ENCODE measurements at regions not wholly inside any gene's neighbourhood (a gene's known extent, or its start where the extent isn't known, plus 50 kb on each side); places are given as distances from the start of the nearest gene placed in this dataset.

DNA sequence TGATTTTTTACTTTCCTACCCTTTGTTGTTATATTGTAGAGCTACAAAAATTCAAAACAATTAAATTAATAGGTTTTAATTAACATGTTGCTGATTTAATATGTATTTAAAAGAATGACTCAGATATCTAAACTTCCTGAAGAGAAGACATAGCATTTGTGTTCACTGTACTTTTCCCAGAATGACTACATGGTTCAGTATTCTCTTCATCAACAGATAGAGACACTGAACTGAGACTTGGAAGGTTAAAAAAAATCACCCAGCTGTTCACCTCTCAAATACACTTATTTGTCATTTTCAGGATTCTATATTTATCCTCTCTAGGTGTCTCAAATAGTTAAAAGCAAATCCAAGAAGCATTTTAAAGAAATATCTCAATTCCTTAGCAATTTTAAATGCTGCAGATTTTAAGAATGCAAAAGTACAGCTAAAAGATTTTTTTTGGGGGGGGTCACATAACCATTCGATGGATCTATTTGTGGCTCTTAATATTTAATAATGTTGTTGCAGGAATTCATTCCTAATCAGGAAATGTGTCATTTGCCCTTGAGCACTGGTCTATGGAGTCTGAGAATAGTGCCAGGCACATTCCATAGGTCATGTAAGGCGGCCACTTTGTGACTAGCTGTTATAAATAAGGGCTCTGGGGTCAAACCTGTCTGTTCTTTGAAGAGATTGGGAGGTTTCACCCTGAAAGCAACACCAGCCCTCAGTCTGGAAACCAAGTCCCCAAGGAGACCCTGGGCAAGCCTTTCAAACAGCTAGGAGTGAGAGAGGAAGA is 463.1 kb downstream of the NR2F1-AS1 start:
- Histone ChIP-seq H3K27me3 (no peaks in the 10 kb centered on the region), H3K27ac (no peak overlapping the region), H3K4me3 (no peak overlapping the region), H3K9me3 (no peaks in the 10 kb centered on the region), H3K4me1 (no peaks in the 10 kb centered on the region), H3K36me3 (no peaks in the 10 kb centered on the region)
- DNase-seq, result no peak
- TF ChIP-seq, protein P1, sequence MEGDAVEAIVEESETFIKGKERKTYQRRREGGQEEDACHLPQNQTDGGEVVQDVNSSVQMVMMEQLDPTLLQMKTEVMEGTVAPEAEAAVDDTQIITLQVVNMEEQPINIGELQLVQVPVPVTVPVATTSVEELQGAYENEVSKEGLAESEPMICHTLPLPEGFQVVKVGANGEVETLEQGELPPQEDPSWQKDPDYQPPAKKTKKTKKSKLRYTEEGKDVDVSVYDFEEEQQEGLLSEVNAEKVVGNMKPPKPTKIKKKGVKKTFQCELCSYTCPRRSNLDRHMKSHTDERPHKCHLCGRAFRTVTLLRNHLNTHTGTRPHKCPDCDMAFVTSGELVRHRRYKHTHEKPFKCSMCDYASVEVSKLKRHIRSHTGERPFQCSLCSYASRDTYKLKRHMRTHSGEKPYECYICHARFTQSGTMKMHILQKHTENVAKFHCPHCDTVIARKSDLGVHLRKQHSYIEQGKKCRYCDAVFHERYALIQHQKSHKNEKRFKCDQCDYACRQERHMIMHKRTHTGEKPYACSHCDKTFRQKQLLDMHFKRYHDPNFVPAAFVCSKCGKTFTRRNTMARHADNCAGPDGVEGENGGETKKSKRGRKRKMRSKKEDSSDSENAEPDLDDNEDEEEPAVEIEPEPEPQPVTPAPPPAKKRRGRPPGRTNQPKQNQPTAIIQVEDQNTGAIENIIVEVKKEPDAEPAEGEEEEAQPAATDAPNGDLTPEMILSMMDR (IDR thresholded peaks at IDR 0.05), result no peak
- intact Hi-C loops (cut with DNase I; ENCODE audit: low total_unique reads), result no loop called here

DNA sequence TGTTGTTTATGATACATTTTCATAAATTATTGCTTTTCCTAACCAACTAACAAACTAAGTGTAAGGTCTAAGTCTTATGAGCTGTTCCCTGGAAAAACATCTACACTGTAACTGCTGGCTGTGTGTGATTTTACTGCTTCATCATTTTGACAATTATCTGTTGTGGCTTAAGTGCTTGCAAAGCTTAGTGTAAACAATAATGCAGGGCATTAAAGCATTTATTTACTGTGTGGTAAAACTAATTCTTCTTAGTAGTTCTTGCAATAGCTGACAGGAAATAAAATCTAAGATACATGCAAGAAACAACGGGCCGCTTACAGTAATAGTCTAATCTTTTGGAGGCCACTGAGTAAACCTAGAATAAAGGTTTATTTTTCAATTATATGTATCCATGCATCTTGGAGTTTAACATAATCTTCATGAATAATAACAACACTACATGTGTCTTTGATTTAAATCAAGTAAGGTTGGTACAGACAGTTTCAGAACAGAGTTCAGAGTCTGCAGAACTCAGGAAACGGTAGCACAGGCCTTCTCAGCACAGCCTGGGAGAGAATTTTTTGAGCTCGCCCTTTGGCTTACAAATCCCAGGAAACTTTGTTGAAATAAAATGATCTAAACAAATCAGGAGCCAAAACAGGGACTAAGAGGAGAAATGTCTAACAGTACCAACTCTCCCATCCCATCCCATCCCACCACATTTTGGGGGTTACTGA is 473.1 kb downstream of the NR2F1-AS1 start:
- Histone ChIP-seq H3K4me3 (no peak overlapping the region), H3K27me3 (no peaks in the 10 kb centered on the region), H3K9me3 (no peaks in the 10 kb centered on the region), H3K27ac (no peak overlapping the region), H3K4me1 (no peaks in the 10 kb centered on the region), H3K36me3 (no peaks in the 10 kb centered on the region)
- no peak for DNase-seq
- TF ChIP-seq, protein P1 (IDR thresholded peaks at IDR 0.05), result no peak
- intact Hi-C loops (cut with DNase I; ENCODE audit: low total_unique reads), result no loop called here

DNA sequence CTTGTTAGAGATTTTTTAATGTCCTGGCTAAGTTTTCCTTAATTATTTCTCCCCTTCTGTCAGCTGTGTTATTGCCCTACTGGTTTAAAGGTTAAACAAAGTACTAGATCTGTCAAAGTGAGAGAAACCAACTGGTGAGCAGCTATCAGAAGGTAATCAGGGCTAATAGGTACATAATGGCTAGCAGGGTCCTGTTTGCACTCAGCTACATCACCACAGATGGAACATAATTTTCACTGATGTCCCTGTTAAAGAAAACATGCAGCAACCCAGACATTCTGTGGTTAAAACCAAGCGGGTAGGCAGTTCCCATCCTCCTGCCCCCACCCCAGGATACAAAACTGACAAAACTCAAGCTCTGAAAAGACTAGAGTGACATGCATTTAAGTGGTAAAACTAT is 473.9 kb downstream of the NR2F1-AS1 start:
- Histone ChIP-seq H3K27ac (no peak overlapping the region), H3K27me3 (no peaks in the 10 kb centered on the region), H3K4me3 (no peak overlapping the region), H3K36me3 (no peaks in the 10 kb centered on the region), H3K4me1 (no peaks in the 10 kb centered on the region), H3K9me3 (no peaks in the 10 kb centered on the region)
- no peak for DNase-seq
- TF ChIP-seq, protein P1 (IDR thresholded peaks at IDR 0.05), result no peak
- intact Hi-C loops (cut with DNase I; ENCODE audit: low total_unique reads), result no loop called here

DNA sequence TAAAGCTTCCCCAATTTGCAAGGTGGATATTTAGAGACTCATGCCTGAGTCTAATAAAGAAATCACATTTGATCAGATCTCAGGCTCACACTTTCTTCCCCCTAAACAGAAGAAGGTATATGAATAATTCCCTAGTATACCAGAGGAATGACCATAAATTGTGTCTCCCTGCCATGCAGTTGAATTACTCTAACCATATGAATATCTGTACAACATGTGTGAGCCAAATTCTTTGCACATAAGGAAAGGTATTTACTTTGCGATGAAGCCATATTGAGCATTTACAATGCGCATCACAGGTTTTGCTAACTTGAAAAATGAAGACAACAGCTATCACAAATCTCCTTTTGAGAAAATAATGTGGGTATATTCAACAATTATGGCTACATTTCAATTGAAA is 479.4 kb downstream of the NR2F1-AS1 start:
- peaks cover 0 to 10% (median 0%) of the 10 kb centered on the region in 4 donors for H3K4me1 ChIP-seq
- H3K4me3 ChIP-seq, result no peak overlapping the region
- H3K27ac ChIP-seq, result no peak overlapping the region
- no peak for DNase-seq
- no peaks in the 10 kb centered on the region for H3K9me3 ChIP-seq
- TF ChIP-seq, protein P1 (IDR thresholded peaks at IDR 0.05), result no peak
- intact Hi-C loops (cut with DNase I; ENCODE audit: low total_unique reads), result no loop called here
- H3K27me3 ChIP-seq, result no peaks in the 10 kb centered on the region
- no peaks in the 10 kb centered on the region for H3K36me3 ChIP-seq

DNA sequence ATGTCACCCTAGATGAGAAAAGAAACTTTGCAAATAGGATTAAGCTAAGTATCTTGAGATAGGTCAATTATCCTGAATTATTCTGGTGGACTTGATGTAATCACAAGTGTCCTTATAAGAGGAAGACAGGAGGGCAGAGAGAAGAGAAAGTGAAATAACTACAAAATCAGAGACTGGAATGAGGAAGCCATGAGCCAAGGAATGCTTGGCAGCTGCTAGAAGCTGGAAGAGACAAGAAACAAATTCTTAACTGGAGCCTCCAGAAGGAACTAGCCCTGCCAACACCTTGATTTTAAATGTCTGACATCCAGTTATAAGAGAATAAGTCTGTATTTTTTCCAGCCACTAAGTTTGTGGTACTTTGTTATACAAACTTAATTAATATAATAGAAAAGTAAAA is 480.0 kb downstream of the NR2F1-AS1 start:
- H3K27ac ChIP-seq, result no peak overlapping the region
- H3K4me3 ChIP-seq, result no peak overlapping the region
- intact Hi-C loops (cut with DNase I; ENCODE audit: low total_unique reads), result no loop called here

More for the DNA sequence above, 480.0 kb downstream of the NR2F1-AS1 start:
- Histone ChIP-seq H3K27me3 (no peaks in the 10 kb centered on the region), H3K36me3 (no peaks in the 10 kb centered on the region), H3K9me3 (no peaks in the 10 kb centered on the region), H3K4me1 (peaks cover 0 to 10% (median 0%) of the 10 kb centered on the region in 4 donors)
- no peak for DNase-seq
- TF ChIP-seq, protein P1 (IDR thresholded peaks at IDR 0.05), result no peak

All from tibial artery (tissue), 4 donors.